GM23338 (cell line): ENCODE measurements at regions not wholly inside any gene's neighbourhood (a gene's known extent, or its start where the extent isn't known, plus 50 kb on each side); places are given as distances from the start of the nearest gene placed in this dataset.

Experiments used
- ATAC-seq: fragments of 200-7000 bp; cut with Tn5 transposase; 3 replicates; pipeline ENCODE4 v1.9.1; 2020
- DNase-seq: peaks from one replicate; pipeline ENCODE4 v3.0.0-alpha.2; 2015; ENCODE audit warnings: low spot score
- H2AFZ ChIP-seq: fragments of 200-600 bp; sonication (generic); 2 replicates; pipeline ENCODE4 v1.8.0; 2016; ENCODE audit warnings: antibody characterized with exemption, mild to moderate bottlenecking, moderate library complexity
- H3F3A ChIP-seq: fragments of 200-600 bp; sonication (generic); replicated peaks from 2 replicates; pipeline ENCODE4 v1.8.0; 2017; ENCODE audit warnings: antibody characterized with exemption, mixed run types, low read depth
- H3K27ac ChIP-seq: fragments of 200-600 bp; sonication (generic); 2 replicates; pipeline ENCODE4 v1.6.1; 2016; ENCODE audit warnings: low read depth
- H3K27me3 ChIP-seq: fragments of 200-600 bp; sonication (generic); 2 replicates; pipeline ENCODE4 v1.8.0; 2016; ENCODE audit warnings: mild to moderate bottlenecking, mixed run types, moderate library complexity; ENCODE audit not compliant: insufficient read depth
- H3K36me3 ChIP-seq: fragments of 200-600 bp; sonication (generic); 2 replicates; pipeline ENCODE4 v1.8.0; 2016; ENCODE audit warnings: mild to moderate bottlenecking; ENCODE audit not compliant: insufficient read depth
- H3K4me1 ChIP-seq: fragments of 200-600 bp; sonication (generic); 2 replicates; pipeline ENCODE4 v1.8.0; 2016; ENCODE audit warnings: mild to moderate bottlenecking, moderate library complexity; ENCODE audit not compliant: insufficient read depth
- H3K4me2 ChIP-seq: fragments of 200-600 bp; sonication (generic); 2 replicates; pipeline ENCODE4 v1.7.1; 2017; ENCODE audit warnings: mixed run types
- H3K4me3 ChIP-seq: fragments of 200-600 bp; sonication (generic); 2 replicates; pipeline ENCODE4 v1.6.1; 2016; ENCODE audit warnings: mixed run types
- H3K79me2 ChIP-seq: fragments of 200-600 bp; sonication (generic); replicated peaks from 2 replicates; pipeline ENCODE4 v1.8.0; 2017; ENCODE audit warnings: mild to moderate bottlenecking; ENCODE audit not compliant: insufficient read depth
- H3K9me2 ChIP-seq: fragments of 200-600 bp; sonication (generic); 2 replicates; pipeline ENCODE4 v1.8.0; 2017; ENCODE audit not compliant: insufficient read depth
- H4K20me1 ChIP-seq: fragments of 200-600 bp; sonication (generic); replicated peaks from 2 replicates; pipeline ENCODE4 v1.8.0; 2017; ENCODE audit warnings: mild to moderate bottlenecking; ENCODE audit not compliant: insufficient read depth
- H3K27ac Mint-ChIP-seq: 2 replicates; pipeline ENCODE4 v1.8.0; 2020; ENCODE audit warnings: inconsistent platforms, mild to moderate bottlenecking, moderate library complexity, mixed read lengths
- H3K27me3 Mint-ChIP-seq: 3 replicates; pipeline ENCODE4 v1.8.0; 2022; ENCODE audit warnings: low read depth, mild to moderate bottlenecking, moderate library complexity, mixed read lengths, inconsistent platforms; ENCODE audit not compliant: insufficient read depth, poor library complexity
- H3K36me3 Mint-ChIP-seq: 3 replicates; pipeline ENCODE4 v1.8.0; 2021; ENCODE audit warnings: low read depth, mild to moderate bottlenecking, inconsistent platforms, moderate library complexity, mixed read lengths
- H3K4me1 Mint-ChIP-seq: 3 replicates; pipeline ENCODE4 v1.8.0; 2020; ENCODE audit warnings: mild to moderate bottlenecking, inconsistent platforms, mixed read lengths
- H3K4me3 Mint-ChIP-seq: 3 replicates; pipeline ENCODE4 v1.8.0; 2021; ENCODE audit warnings: moderate library complexity, mild to moderate bottlenecking, inconsistent platforms, mixed read lengths
- H3K9me3 Mint-ChIP-seq: 3 replicates; pipeline ENCODE4 v1.8.0; 2020; ENCODE audit warnings: moderate library complexity, mild to moderate bottlenecking, inconsistent platforms, mixed read lengths
- EZH2 ChIP-seq: fragments of 200-600 bp; sonication (generic); IDR thresholded peaks from one replicate; pipeline ENCODE4 v1.8.0; 2017; ENCODE audit warnings: antibody characterized with exemption, mild to moderate bottlenecking, low read depth; ENCODE audit not compliant: unreplicated experiment
- EZH2phosphoT487 ChIP-seq: fragments of 200-600 bp; sonication (generic); IDR thresholded peaks from one replicate; pipeline ENCODE4 v1.8.1; 2018; ENCODE audit warnings: antibody characterized with exemption; ENCODE audit not compliant: unreplicated experiment
- NANOG ChIP-seq: IDR thresholded peaks from 2 replicates; pipeline ENCODE4 v1.6.1; 2016; ENCODE audit warnings: antibody characterized with exemption, borderline replicate concordance
- ZNF114 ChIP-seq: fragments of 250-450 bp; sonication (Bioruptor Pico); IDR thresholded peaks from 2 replicates; pipeline ENCODE4 v1.5.0; 2020; ENCODE audit warnings: mild to moderate bottlenecking, moderate library complexity
- ZNF331 ChIP-seq: fragments of 250-450 bp; sonication (Bioruptor Pico); IDR thresholded peaks from 2 replicates; pipeline ENCODE4 v1.5.0; 2020; ENCODE audit warnings: low read depth, mild to moderate bottlenecking, moderate library complexity
- TF ChIP-seq, protein P1 (sequence below): fragments of 250-450 bp; sonication (Bioruptor Pico); IDR thresholded peaks from 2 replicates; pipeline ENCODE4 v1.5.0; 2020; ENCODE audit warnings: mild to moderate bottlenecking, moderate library complexity
- TF ChIP-seq, protein P2 (sequence below), 2 experiments: fragments of 200-600 bp in 1 of 2; sonication (generic) in 1 of 2; conservative IDR thresholded peaks; 2 replicates each; pipeline versions ENCODE4 v1.5.1 to v1.6.1; 2016 to 2017; ENCODE audit warnings: antibody characterized with exemption in 2 of 2, low read depth in 2 of 2, mild to moderate bottlenecking in 2 of 2, moderate library complexity in 1 of 2
- TF ChIP-seq, protein P3 (sequence below): IDR thresholded peaks from 2 replicates; pipeline ENCODE4 v1.6.1; 2016; ENCODE audit warnings: antibody characterized with exemption

DNA sequence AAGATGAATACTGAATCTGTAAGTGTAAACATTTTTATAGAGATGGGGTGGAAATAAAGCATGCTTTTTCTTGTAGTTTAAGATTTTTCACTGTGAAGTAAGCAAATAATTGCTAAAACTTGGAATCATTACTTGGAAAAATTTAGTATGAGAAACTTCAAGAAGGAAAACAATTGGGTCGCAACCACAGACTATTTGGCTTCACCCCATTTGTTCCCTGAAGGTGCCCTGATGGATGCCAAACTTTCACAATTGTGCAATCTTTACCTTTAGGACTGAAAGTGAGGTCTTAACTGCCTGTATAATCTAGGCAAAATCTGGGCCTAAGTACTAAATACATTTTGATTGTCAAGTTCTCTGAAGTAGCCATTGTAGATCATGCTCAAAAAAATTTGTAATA, 330.1 kb downstream of the HDGFL1 start:
- Histone ChIP-seq H3K27ac (no peak overlapping the region), H3K27me3 (no peaks in the 10 kb centered on the region), H4K20me1 (no peaks in the 10 kb centered on the region), H3K36me3 (no peaks in the 10 kb centered on the region), H3K9me2 (no peaks in the 10 kb centered on the region), H3F3A (no peaks in the 10 kb centered on the region), H3K4me3 (no peak overlapping the region), H3K4me2 (no peak overlapping the region), H2AFZ (no peak overlapping the region), H3K4me1 (peaks cover 11% of the 10 kb centered on the region), H3K79me2 (no peaks in the 10 kb centered on the region)
- Mint-ChIP-seq H3K9me3 (no peaks in the 10 kb centered on the region), H3K4me1 (peaks cover 18% of the 10 kb centered on the region), H3K36me3 (0 out of 3 replicates have a peak, but pooled peaks cover 3% of the 10 kb centered on the region), H3K4me3 (no peak overlapping the region), H3K27me3 (no peaks in the 10 kb centered on the region), H3K27ac (no peak overlapping the region)
- DNase-seq (no peak), ATAC-seq (no peak)
- TF ChIP-seq, protein P1, sequence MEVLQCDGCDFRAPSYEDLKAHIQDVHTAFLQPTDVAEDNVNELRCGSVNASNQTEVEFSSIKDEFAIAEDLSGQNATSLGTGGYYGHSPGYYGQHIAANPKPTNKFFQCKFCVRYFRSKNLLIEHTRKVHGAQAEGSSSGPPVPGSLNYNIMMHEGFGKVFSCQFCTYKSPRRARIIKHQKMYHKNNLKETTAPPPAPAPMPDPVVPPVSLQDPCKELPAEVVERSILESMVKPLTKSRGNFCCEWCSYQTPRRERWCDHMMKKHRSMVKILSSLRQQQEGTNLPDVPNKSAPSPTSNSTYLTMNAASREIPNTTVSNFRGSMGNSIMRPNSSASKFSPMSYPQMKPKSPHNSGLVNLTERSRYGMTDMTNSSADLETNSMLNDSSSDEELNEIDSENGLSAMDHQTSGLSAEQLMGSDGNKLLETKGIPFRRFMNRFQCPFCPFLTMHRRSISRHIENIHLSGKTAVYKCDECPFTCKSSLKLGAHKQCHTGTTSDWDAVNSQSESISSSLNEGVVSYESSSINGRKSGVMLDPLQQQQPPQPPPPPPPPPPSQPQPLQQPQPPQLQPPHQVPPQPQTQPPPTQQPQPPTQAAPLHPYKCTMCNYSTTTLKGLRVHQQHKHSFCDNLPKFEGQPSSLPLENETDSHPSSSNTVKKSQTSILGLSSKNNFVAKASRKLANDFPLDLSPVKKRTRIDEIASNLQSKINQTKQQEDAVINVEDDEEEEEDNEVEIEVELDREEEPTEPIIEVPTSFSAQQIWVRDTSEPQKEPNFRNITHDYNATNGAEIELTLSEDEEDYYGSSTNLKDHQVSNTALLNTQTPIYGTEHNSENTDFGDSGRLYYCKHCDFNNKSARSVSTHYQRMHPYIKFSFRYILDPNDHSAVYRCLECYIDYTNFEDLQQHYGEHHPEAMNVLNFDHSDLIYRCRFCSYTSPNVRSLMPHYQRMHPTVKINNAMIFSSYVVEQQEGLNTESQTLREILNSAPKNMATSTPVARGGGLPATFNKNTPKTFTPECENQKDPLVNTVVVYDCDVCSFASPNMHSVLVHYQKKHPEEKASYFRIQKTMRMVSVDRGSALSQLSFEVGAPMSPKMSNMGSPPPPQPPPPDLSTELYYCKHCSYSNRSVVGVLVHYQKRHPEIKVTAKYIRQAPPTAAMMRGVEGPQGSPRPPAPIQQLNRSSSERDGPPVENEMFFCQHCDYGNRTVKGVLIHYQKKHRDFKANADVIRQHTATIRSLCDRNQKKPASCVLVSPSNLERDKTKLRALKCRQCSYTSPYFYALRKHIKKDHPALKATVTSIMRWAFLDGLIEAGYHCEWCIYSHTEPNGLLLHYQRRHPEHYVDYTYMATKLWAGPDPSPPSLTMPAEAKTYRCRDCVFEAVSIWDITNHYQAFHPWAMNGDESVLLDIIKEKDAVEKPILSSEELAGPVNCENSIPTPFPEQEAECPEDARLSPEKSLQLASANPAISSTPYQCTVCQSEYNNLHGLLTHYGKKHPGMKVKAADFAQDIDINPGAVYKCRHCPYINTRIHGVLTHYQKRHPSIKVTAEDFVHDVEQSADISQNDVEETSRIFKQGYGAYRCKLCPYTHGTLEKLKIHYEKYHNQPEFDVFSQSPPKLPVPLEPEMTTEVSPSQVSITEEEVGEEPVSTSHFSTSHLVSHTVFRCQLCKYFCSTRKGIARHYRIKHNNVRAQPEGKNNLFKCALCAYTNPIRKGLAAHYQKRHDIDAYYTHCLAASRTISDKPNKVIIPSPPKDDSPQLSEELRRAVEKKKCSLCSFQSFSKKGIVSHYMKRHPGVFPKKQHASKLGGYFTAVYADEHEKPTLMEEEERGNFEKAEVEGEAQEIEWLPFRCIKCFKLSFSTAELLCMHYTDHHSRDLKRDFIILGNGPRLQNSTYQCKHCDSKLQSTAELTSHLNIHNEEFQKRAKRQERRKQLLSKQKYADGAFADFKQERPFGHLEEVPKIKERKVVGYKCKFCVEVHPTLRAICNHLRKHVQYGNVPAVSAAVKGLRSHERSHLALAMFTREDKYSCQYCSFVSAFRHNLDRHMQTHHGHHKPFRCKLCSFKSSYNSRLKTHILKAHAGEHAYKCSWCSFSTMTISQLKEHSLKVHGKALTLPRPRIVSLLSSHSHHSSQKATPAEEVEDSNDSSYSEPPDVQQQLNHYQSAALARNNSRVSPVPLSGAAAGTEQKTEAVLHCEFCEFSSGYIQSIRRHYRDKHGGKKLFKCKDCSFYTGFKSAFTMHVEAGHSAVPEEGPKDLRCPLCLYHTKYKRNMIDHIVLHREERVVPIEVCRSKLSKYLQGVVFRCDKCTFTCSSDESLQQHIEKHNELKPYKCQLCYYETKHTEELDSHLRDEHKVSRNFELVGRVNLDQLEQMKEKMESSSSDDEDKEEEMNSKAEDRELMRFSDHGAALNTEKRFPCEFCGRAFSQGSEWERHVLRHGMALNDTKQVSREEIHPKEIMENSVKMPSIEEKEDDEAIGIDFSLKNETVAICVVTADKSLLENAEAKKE (CRISPR knock-in tag): no peak
- TF ChIP-seq, protein P2, sequence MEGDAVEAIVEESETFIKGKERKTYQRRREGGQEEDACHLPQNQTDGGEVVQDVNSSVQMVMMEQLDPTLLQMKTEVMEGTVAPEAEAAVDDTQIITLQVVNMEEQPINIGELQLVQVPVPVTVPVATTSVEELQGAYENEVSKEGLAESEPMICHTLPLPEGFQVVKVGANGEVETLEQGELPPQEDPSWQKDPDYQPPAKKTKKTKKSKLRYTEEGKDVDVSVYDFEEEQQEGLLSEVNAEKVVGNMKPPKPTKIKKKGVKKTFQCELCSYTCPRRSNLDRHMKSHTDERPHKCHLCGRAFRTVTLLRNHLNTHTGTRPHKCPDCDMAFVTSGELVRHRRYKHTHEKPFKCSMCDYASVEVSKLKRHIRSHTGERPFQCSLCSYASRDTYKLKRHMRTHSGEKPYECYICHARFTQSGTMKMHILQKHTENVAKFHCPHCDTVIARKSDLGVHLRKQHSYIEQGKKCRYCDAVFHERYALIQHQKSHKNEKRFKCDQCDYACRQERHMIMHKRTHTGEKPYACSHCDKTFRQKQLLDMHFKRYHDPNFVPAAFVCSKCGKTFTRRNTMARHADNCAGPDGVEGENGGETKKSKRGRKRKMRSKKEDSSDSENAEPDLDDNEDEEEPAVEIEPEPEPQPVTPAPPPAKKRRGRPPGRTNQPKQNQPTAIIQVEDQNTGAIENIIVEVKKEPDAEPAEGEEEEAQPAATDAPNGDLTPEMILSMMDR (conservative IDR thresholded peaks at IDR 0.05; ENCODE audit: low read depth in 2 of 2): no peak
- TF ChIP-seq EZH2 (no peak), EZH2phosphoT487 (no peak), ZNF114 (CRISPR knock-in tag) (no peak), NANOG (no peak), ZNF331 (CRISPR knock-in tag) (no peak)
- TF ChIP-seq, protein P3, sequence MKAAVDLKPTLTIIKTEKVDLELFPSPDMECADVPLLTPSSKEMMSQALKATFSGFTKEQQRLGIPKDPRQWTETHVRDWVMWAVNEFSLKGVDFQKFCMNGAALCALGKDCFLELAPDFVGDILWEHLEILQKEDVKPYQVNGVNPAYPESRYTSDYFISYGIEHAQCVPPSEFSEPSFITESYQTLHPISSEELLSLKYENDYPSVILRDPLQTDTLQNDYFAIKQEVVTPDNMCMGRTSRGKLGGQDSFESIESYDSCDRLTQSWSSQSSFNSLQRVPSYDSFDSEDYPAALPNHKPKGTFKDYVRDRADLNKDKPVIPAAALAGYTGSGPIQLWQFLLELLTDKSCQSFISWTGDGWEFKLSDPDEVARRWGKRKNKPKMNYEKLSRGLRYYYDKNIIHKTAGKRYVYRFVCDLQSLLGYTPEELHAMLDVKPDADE: no peak
